MCF 10A (cell line): ENCODE measurements at regions not wholly inside any gene's neighbourhood (a gene's known extent, or its start where the extent isn't known, plus 50 kb on each side); places are given as distances from the start of the nearest gene placed in this dataset.

Experiments
- BruUV-seq: library from RNA; stranded (reverse); fragments of 400-500 nt; replicated peaks from 2 replicates; lab custom pipeline; 2021; lab: Mats Ljungman, UMichigan
- CTCF ChIA-PET: fragments of 300-600 bp; sonication (Branson Sonifier 250); formaldehyde crosslinking; extraction: SDS; loops from one replicate; lab custom pipeline; 2021; ENCODE audit warnings: antibody characterized with exemption, inconsistent platforms; lab: Yijun Ruan, JAX
- POLR2A ChIA-PET: fragments of 300-600, 350-650 bp; sonication (Branson Sonifier 250); formaldehyde crosslinking; extraction: SDS; loops from one replicate; lab custom pipeline; 2020; ENCODE audit warnings: antibody characterized with exemption, inconsistent platforms; lab: Yijun Ruan, JAX
- DNase-seq: peaks from one replicate; pipeline ENCODE4 v3.0.0-alpha.2; 2018; ENCODE audit not compliant: unreplicated experiment
- H3K27ac Mint-ChIP-seq: one replicate; pipeline ENCODE4 v1.8.0; 2022; ENCODE audit warnings: mild to moderate bottlenecking, low read depth, mixed read lengths; ENCODE audit not compliant: unreplicated experiment
- H3K27me3 Mint-ChIP-seq: one replicate; pipeline ENCODE4 v1.8.0; 2022; ENCODE audit warnings: mixed read lengths; ENCODE audit not compliant: insufficient read depth, unreplicated experiment
- H3K36me3 Mint-ChIP-seq: one replicate; pipeline ENCODE4 v1.8.0; 2022; ENCODE audit warnings: mild to moderate bottlenecking, moderate library complexity, mixed read lengths; ENCODE audit not compliant: insufficient read depth, unreplicated experiment
- H3K4me1 Mint-ChIP-seq: one replicate; pipeline ENCODE4 v1.8.0; 2022; ENCODE audit warnings: mixed read lengths; ENCODE audit not compliant: insufficient read depth, unreplicated experiment
- H3K4me3 Mint-ChIP-seq: one replicate; pipeline ENCODE4 v1.8.0; 2022; ENCODE audit warnings: mild to moderate bottlenecking, moderate library complexity, mixed read lengths; ENCODE audit not compliant: unreplicated experiment
- H3K9me3 Mint-ChIP-seq: one replicate; pipeline ENCODE4 v1.8.0; 2022; ENCODE audit warnings: mixed read lengths; ENCODE audit not compliant: unreplicated experiment
- intact Hi-C: fragments of 100-400 bp; cut with micrococcal nuclease; formaldehyde crosslinking; loops from 2 replicates; pipeline ENCODE4 v1.14.1; 2022
- TF ChIP-seq, protein P1 (sequence below): fragments of 200-600 bp; IDR thresholded peaks from one replicate; pipeline ENCODE4 v1.8.0; 2022; ENCODE audit warnings: antibody characterized with exemption, mild to moderate bottlenecking; ENCODE audit not compliant: unreplicated experiment

DNA sequence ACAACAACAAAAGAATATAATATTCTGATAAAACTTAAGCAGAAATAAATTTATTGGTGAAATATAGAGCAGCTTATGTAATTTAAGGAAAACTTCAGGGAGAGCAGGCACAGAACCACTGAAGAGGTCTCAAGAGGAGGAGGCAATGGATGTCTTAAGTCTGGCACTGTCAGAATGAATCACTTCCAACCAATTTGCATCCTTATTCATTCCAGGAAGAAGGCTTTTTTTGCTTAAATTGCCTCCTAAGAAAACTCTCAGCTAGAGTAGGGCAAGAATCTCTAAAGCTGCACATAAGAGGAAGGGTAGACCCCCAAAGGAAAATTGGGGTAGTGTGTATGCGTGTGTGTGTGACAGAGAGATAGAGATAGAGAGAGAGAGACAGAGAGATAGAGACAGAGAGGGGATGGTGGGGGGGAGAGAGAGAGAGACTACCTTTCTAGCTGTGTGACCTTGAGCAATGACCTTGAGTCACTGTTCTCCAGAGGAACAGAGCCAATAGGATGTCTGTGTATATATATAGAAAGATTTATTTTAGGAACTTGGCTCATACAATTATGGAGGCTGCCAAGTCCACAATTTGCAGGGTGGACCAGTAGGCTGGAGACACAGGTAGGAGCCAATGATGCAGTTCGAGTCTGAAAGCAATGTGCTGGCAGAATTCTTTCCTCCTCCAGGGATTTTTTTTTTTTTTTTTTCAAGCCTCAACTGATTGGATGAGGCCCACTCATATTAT, 96.4 kb upstream of the LINC00305 start:
- Mint-ChIP-seq H3K27ac (no peak overlapping the region), H3K36me3 (no peaks in the 10 kb centered on the region), H3K4me1 (no peaks in the 10 kb centered on the region), H3K9me3 (no peaks in the 10 kb centered on the region), H3K4me3 (no peak overlapping the region), H3K27me3 (peaks cover 56% of the 10 kb centered on the region)
- CTCF ChIA-PET = no interaction called here
- no TSS peak for BruUV-seq
- TF ChIP-seq, protein P1, sequence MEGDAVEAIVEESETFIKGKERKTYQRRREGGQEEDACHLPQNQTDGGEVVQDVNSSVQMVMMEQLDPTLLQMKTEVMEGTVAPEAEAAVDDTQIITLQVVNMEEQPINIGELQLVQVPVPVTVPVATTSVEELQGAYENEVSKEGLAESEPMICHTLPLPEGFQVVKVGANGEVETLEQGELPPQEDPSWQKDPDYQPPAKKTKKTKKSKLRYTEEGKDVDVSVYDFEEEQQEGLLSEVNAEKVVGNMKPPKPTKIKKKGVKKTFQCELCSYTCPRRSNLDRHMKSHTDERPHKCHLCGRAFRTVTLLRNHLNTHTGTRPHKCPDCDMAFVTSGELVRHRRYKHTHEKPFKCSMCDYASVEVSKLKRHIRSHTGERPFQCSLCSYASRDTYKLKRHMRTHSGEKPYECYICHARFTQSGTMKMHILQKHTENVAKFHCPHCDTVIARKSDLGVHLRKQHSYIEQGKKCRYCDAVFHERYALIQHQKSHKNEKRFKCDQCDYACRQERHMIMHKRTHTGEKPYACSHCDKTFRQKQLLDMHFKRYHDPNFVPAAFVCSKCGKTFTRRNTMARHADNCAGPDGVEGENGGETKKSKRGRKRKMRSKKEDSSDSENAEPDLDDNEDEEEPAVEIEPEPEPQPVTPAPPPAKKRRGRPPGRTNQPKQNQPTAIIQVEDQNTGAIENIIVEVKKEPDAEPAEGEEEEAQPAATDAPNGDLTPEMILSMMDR = no peak
- DNase-seq = no peak
- intact Hi-C loops = no loop called here
- POLR2A ChIA-PET = interaction anchor here (0.6 kb wide), 1 partner anchor 99 kb away, joined by 3 read pairs; no protein-coding TSS in a partner anchor

GRCh38 chr18:64244571-64244970, 95.7 kb upstream of the LINC00305 start:
- BruUV-seq = no TSS peak
- H3K27ac Mint-ChIP-seq = no peak overlapping the region
- peaks cover 52% of the 10 kb centered on the region for H3K27me3 Mint-ChIP-seq
- H3K9me3 Mint-ChIP-seq = no peaks in the 10 kb centered on the region
- TF ChIP-seq, protein P1 = no peak
- DNase-seq = no peak
- CTCF ChIA-PET = interaction anchor here (1.0 kb wide), 1 partner anchor 617 kb away, joined by 4 read pairs; no protein-coding TSS in a partner anchor
- H3K4me3 Mint-ChIP-seq = no peak overlapping the region
- H3K4me1 Mint-ChIP-seq = no peaks in the 10 kb centered on the region
- no peaks in the 10 kb centered on the region for H3K36me3 Mint-ChIP-seq
- POLR2A ChIA-PET = interaction anchor here (1.4 kb wide), 1 partner anchor 10 kb away, joined by 3 read pairs; no protein-coding TSS in a partner anchor
- intact Hi-C loops = no loop called here

DNA sequence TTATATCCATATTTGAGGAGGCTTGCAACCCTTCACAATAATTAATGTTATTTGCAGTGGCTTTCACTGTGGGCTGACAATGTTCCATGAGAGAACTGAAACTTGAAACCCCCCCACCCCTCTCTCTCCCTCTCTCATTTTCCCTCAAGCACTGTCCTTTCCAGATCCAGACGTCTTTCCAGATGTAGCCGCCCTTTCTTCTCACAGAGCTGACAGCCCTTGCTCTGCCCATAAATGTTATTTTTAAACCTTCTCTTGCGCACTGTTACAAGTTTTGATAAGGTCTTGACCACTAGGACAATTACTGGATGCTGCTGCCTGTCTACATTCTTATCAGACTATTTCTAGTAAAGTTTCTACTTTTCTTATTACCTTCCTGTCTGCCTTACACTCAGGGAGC, 91.4 kb upstream of the LINC00305 start:
- Mint-ChIP-seq H3K36me3 (no peaks in the 10 kb centered on the region), H3K27ac (no peak overlapping the region), H3K4me1 (no peaks in the 10 kb centered on the region), H3K4me3 (no peak overlapping the region), H3K27me3 (peaks cover 68% of the 10 kb centered on the region), H3K9me3 (no peaks in the 10 kb centered on the region)
- DNase-seq = no peak
- intact Hi-C loops = no loop called here
- BruUV-seq = no TSS peak
- ChIA-PET CTCF (interaction anchor here (0.6 kb wide), 1 partner anchor 21 kb away, joined by 3 read pairs; no protein-coding TSS in a partner anchor), POLR2A (no interaction called here)
- TF ChIP-seq, protein P1 = no peak

DNA sequence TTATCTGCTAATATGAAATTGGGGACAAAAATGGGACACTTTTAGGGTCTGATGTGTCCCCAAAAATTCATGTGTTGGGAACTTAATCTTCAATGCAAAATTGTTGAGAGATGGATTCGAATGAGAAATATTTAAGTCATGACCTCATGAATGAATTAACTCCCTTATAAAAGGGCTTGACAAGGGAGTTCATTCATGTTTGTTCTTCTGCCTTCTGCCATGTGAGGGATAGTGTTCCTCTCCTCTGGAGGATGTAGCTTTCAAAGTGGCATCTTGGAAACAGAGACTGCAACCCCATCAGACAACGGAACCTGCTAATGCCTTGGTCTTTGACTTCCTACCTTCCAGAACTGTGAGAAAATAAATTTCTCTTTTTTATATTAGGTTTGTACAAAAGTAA, 89.2 kb upstream of the LINC00305 start:
- no peak for DNase-seq
- H3K36me3 Mint-ChIP-seq = no peaks in the 10 kb centered on the region
- TF ChIP-seq, protein P1 = no peak
- ChIA-PET POLR2A (interaction anchor here (1.3 kb wide), 1 partner anchor 16 kb away, joined by 3 read pairs; no protein-coding TSS in a partner anchor), CTCF (interaction anchor here (0.6 kb wide), 1 partner anchor 34 kb away, joined by 5 read pairs; no protein-coding TSS in a partner anchor)
- no peaks in the 10 kb centered on the region for H3K4me1 Mint-ChIP-seq
- H3K27me3 Mint-ChIP-seq = peaks cover 66% of the 10 kb centered on the region
- intact Hi-C loops = no loop called here
- H3K9me3 Mint-ChIP-seq = no peaks in the 10 kb centered on the region
- no peak overlapping the region for H3K4me3 Mint-ChIP-seq
- BruUV-seq = no TSS peak
- no peak overlapping the region for H3K27ac Mint-ChIP-seq
